ACHN (cell line): ENCODE measurements at regions not wholly inside any gene's neighbourhood (a gene's known extent, or its start where the extent isn't known, plus 50 kb on each side); places are given as distances from the start of the nearest gene placed in this dataset.

ENCODE experiments used
- DNase-seq: peaks from one replicate; pipeline ENCODE4 v3.0.0-alpha.2; 2015
- in situ Hi-C: cut with HindIII; loops from 2 replicates; pipeline ENCODE4 v1.10.0; 2017; ENCODE audit warnings: low sequenced_read_pairs, low pct_ligation_motif_present, low pct_unique_long_range_greater_than_20kb

DNA sequence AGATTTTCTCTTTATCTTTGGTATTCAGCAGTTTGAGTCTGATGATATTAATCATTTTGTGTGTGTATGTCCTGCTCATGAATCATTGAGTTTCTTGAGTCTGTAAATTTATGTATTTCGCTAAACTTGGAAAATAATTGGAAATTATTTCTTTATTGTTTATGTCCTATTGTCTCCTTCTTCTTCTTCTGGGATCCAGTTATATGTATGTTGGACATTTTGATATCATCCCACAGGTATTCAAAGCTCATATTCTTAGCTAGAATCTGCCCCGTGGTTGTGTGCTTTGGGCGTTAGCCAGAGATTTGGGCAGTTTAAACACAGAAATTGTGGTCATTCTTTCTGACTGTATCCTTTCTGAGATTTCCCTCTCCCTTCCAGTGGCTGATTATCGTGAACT, 243.0 kb upstream of the SPRED2 start:
- no peak for DNase-seq
- in situ Hi-C loops: no loop called here

DNA sequence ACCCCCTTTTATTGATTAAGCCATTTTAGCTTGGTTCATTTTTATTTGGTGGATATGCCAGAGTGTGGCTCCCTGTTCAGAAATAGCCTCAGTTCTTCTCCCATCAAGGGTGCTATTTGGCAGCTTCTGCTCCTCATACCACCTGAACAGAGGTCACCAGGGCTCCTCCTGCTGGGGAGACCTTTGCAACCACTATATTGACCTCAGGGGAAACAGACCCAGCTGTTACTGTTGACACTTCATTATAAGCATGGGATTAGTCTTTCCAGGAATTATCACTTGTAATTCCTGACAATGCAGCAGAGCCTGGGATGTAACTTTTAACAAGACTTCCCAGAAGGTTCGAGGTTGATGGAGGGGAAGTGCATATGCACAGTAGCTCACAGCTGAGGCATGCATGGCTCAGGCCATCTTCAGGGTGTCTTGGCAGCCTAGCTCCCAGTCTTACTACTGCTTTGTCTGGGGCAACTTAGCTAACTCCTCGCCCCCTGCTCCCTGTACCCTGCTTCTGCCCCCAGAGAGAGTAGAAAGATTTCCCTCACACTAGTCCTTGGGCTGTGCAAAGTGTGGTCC, 239.4 kb upstream of the SPRED2 start:
- in situ Hi-C loops: no loop called here
- no peak for DNase-seq

DNA sequence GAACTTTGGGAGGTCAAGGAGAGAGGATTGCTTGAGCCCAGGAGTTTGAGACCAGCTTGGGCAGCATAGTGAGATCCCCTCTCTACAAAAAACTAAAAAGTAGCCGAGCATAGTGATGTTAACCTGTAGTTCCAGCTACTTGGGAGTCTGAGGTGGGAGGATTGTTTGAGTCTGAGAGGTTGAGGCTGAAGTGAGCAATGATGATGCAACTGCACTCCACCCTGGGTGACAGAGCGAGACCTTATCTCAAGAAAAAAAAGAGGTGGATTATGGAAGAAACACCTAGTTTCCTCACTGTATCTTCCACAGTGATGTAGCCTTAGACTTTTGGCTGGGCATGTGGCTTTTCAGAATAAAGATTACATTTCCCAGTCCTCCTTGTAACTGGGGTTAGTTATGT, 237.2 kb upstream of the SPRED2 start:
- in situ Hi-C loops: no loop called here
- DNase-seq: no peak

DNA sequence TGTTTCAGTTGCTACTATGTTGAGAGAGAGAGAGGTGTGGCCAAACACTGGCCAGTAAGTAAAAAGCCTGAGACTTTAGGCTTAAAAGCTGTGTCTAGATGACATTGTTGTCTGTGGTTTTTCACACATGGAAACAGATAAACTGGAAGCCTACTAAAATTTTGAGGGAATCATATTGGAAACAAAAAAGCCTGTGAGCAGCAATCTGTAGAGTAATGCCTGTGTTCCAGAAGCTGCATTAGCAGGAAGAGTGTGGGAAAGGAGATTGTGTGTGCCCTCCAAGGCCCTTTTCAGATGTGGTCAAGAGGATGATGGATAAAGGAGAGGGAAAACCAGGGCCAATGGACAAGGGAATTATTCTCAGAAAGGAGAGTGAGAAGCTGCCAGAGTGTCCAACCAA, 236.3 kb upstream of the SPRED2 start:
- in situ Hi-C loops: no loop called here
- DNase-seq: no peak

DNA sequence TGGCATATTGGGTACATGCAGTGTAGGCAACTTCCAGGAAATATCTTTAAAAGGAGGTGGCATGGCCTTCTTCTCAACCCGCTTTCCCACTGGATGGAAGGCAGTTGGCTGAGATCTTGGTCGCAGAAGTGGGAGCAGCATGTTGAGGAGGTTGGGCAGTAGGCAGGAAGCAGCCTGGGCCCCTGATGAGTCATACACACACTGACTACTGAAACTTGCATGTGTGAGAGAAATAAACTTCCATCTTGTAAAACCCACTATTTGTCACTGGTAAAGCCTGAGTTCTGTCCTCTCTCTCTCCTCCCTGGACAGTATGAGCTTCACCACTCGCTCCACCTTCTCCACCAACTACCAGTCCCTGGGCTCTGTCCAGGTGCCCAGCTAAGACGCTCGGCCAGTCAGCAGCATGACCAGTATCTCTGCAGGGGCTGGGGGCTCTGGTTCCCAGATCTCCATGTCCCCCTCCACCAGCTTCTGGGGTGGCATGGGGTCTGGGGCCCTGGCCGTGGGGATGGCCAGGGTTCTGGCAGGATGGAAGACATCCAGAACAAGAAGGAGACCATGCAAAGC, 233.8 kb upstream of the SPRED2 start:
- in situ Hi-C loops: no loop called here
- no peak for DNase-seq

DNA sequence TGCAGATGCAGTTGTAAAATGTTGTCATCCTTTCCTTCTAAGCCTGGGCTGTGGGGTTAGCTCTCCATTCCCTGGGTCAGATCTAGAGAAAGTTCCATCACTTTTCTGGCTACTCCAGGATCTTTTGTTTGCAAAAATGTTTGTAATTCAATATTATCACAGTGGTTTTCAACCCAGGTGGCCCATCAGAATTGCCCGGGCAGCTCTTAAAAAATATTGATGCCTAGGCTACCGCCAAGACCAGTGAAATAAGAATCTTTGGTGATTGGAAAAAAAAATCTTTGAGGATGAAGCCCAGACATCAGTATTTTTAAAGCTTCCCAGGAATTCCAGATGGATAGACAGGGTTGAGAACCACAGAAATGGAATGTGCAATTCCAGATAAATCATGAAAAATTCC, 232.5 kb upstream of the SPRED2 start:
- in situ Hi-C loops: no loop called here
- DNase-seq: no peak

DNA sequence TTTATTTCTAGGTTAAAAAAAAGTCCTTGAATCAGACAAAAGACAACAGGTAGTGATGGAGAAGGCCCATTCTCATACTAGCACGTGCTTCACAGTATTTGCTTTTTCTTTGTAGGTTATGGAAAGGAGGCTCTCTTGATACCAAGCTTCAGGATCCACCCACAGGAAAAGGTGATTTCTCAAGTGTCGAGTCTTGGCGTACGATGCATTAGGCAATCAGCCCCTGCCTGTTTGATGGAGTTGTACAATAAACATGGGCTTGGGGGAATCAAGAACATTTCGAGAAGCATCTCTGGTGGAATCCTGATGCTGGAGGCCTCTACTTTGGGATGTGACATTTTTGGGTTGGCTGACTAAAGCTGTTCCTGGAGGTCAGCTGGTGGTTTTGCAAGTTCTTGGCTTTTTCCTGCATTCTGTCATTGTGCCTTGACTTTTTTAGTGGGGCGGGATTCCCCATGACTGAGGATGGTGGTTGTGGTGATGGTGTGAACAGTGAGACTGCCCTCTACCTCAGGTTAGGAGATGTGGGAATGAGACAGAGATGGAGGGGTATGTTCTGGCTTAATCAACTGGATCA, 231.5 kb upstream of the SPRED2 start:
- in situ Hi-C loops: no loop called here
- DNase-seq: no peak

DNA sequence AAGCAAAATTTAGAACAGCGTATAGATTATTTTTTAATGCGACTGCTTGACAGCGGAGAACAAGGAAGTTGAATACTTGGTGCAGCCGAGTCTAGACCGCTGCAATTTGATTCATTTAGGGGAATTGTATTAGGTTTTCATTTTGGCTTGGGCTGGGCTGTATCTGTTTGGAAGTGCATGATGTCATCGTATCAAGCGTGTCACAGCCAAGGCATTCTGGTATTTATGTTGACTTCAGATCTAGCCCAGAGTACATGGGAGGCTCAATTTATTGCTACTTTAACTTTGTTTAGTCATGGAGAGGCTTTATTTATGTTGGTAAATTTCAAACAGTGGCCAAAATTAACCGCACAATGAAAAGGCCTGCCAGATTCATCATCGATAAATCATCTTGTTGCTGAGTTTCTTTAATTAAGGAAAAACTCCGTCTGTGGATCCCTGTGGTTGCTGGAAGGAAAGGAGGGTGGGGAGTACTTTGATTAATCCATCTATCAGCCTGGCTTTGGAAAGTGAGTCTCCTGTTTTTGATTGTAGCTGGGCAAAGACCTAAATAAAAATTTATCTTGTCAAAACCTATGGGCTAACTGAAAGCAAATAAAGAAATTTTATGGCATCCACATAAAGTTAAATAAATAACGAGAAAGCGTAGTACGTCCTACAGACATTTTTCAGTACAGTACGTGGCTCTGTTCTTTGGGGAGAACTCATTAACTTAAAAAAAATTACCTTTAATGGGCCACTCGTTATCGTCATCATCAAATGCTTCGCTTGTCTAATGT, 230.4 kb upstream of the SPRED2 start:
- no peak for DNase-seq
- in situ Hi-C loops: no loop called here

DNA sequence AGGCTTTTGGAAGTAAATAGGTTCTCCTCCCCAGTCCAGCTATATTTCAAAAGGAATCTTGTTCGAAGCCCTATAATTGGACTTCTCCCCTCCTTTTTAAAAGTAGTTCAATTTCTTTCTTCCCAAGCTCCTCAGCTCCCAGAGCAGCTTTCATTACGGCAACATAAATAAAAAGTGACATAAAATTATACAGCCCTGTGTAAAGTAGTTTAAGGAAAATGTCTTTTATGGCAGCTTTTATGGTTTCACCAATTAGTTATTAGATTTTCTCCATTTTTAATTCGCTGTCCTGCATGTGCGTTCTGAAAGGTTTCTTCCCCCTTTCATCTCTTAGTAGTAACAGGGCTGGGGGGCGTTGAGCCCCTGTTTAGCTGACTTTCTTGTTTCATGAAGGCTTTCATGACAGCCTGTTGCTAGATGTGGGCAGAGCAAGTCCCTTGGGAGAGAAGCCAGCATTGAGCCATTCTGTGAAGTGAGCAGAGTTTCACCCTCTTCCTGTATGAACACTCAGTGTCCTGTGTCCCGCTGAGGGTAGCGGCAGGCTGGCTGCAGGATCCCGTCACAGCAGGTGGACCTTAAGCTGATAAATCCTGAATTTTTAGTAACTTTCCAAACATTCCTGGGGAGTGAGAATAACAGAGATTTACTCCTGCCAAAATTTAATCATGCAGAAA, 229.7 kb upstream of the SPRED2 start:
- in situ Hi-C loops: no loop called here

DNA sequence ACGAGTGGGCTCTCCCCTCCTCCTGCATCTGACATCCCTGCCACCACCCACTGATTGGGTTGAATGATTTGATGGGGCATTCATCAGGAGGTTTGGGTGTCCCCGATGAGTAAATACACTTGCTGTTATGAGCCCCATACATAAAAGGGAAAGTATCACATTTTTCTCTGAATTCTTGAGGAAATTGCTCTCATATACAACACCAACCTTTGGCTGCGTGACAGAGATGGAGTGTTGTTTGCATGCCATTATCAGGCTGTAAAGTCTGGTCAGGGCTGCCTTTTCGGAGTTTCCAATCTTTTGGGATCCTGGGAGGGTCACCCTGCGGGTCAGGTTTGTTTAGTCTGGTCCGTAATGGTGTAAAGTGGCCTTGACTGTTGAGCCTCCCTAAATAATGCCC, 227.9 kb upstream of the SPRED2 start:
- in situ Hi-C loops: no loop called here
- no peak for DNase-seq

More for the DNA sequence above, 229.7 kb upstream of the SPRED2 start:
- no peak for DNase-seq

DNA sequence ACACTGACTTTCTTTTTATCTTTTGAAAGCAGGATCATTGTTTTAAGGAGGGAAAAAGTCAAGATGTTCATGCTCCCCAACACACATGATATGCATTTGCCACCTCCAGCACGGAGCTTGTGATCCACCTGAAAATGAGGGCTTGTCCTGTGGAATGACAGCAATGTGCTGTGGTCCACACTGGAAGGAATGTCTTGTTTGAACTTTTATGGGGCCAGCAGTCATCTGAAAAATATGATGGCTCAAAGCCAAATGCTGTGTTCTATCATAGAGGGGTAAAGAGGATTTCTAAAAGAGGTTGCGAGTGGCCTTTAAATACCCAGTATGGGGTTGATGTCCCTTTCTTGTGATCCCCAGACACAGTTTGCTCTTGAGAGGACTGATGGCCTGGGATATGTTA, 226.5 kb upstream of the SPRED2 start:
- peak; percentile 18 for DNase-seq
- in situ Hi-C loops: no loop called here

DNA sequence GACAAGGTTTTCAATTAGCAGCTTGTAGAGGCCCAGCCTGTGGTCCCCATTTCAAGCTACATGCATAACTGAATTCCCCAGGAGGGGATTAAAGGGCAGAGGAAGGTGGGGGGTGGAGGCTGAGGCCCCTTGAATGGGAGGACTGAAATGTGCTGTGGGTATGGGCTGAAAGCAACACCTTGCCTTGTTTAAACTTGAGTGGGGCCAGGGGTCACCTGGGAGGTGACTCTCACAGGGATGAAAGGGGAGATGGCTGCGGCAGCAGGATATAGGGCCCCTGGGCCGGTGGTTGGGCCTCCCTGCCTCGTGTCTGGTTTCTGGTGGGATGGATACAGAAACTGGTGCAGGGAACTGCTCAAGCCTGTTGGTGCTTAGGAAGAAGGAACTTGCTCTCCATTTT, 225.9 kb upstream of the SPRED2 start:
- DNase-seq: no peak
- in situ Hi-C loops: no loop called here

DNA sequence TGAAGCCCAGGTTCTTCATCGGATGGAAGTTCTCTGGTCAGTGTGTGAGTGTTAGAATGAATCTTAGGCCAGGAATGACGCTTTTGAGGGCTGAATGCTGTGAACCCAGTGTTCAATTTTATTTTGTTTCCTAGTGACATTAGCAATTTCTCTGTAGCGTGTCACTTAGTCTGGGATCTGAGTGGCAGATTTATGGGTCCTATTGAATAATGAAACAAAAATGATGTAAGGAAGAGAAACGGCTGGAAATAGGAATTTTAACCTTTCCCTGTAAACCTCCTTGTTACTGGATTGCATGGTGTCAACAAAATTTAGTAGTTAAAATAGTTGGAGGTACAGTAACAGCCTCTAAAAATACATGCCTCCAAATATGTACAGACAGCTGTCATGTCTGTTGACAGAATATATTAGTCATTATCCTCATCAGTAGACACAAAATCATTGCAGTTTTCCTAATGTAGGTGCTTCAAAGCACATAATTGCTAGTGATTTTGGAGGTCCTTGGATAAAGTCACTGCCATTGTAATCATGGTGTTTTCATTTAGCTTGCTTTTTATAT, 223.8 kb upstream of the SPRED2 start:
- DNase-seq: no peak
- in situ Hi-C loops: no loop called here

DNA sequence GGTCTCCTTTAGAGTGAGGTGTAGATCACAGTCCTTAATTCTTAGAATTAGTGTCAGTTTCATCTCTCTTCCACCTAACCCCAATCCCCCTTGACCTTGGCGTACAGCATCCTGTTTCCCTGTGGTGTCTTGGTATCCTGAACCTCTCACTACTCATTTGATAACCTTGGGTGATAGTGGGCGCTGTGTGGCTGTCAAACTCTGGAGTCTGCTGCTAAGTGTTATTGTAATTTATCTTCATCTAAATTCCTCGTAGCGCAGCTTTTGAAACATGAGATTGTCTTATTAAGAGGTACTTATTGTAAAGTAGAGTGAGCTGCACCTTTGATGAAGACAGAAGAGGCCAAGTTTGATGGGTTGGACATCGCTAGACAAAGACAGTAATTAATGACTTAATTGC, 222.6 kb upstream of the SPRED2 start:
- no peak for DNase-seq
- in situ Hi-C loops: no loop called here

DNA sequence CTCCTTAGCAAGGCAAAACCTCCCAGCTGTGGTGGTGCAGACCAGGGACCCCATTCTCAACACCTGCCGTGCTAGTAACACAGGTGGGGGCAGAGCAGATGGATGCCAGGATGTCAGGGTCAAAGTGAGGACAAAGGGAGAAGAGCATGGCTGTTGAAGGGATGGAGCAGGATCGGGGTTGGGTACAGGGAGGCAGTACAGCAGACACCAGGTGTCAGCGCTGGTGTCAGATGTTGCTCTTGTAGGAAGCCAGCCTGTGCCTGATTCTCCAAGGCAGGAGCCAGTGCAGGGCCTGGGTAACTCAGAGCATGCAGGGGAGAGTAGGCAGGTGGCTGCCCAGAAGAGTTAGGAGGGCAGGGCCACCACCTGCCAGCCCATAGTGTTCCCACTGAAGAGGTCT, 222.1 kb upstream of the SPRED2 start:
- in situ Hi-C loops: no loop called here
- DNase-seq: no peak

DNA sequence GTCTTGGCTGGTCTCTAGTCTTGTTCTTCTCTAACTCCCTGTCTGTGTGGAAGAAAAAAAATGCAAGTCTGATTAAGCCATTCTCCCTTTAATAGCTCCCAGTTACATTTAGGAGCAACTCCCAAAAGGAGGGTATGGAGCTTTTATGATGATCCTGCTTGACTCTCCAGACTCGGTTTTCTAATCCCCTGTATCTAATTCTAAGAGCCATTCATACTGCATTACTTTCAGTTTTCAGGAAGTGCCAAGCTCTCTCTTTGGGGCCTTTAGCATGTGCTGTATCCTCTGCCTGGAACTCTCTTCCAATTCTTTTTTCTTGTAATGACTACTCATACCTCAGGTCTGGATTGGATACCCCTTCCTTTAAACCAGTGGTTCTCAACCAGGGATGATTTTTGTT, 219.7 kb upstream of the SPRED2 start:
- no peak for DNase-seq
- in situ Hi-C loops: no loop called here

DNA sequence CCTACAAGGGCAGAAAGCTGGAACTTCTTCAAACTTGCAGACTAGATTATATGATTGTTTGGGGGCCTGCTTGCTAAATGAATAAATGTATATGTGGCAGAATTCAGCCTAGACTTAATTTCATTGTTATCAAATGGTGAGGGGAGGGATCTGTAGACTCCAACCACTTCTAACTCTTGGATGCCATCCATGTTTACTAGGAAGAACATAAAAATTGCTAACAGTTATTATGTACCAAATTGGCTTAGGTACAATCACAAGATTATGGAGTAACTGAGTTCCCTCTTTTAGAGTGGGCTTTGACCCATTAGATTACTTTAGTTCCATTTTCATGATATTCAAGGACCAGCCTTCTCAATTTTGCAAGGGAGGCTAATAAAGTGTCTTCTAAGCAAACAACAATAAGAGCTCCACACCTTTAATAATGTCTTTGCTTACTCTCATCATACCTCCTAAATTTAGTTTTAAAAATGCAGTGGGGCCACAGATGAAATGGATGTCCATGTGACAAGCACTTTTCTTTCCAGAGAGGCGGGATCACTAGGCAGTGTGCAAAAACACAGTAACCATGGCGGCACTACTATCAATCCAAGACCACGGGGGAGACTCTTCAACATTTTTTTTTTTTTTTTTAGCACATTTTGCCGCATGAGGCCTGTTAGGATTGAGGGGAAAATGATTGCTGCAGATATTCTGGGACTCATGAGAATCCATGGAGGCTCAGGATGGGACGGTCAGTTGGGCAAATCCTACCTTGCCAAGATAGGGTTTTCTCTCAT, 217.6 kb upstream of the SPRED2 start:
- in situ Hi-C loops: no loop called here
- no peak for DNase-seq

DNA sequence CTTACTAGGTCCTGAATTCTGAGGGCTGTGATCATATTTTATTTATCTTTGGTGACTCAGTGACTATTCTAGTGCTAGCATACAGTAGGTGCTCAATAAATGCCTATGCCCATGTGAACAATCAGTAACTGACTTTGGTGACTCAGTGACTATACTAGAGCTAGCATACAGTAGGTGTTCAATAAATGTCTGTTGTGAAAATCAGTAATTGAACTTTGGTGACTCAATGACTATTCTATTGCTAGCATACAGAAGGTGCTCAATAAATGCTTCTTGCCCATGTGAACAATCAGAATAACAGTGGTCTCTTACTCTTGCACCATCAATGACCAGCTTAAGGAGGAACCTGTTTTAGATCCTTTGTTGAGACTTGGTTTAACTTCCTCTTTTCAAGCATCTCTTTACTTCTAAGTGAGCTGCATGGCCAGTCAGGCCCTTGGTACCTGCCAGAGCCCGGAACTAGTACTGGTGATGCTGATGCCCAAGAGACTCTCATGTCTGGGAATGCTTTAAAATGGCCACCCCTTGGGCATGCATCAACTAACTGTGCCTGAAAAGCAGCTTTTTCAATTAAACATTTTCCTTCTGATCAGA, 214.9 kb upstream of the SPRED2 start:
- DNase-seq: no peak
- in situ Hi-C loops: no loop called here
